ENCODE measurements at regions not wholly inside any gene's neighbourhood (a gene's known extent, or its start where the extent isn't known, plus 50 kb on each side); places are given as distances from the start of the nearest gene placed in this dataset.

DNA sequence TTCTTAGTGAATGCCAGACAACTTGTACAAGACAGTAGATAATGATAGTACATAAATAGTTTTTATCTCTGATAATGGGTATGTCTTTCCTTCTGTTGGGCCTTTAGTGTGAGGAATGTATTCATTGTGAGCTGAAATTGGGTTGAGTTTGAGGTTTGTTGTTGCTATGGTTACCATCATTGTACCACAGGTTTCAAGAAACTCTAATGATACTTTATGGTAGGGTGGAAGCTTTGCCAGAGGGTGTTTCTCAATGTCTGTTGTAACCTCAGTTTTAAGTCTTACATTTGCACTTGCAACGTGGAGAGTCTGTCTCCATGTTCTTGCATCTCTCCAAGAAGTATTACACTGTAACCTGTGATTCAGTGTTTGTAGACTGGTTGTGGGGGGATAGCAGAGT lies 1550.1 kb downstream of the MAT2B start:
- no peak for DNase-seq
- WGBS (ENCODE audit: insufficient coverage, low coverage, low lambda C conversion rate, missing lambda C conversion rate) = 19% methylated on average over 1 of the region's 1 CpG
- Histone ChIP-seq H3K27ac (no peak overlapping the region), H3K4me1 (no peaks in the 10 kb centered on the region), H3K36me3 (no peaks in the 10 kb centered on the region), H3K4me3 (no peak overlapping the region), H3K27me3 (no peaks in the 10 kb centered on the region), H3K9me3 (no peaks in the 10 kb centered on the region)
- ATAC-seq = no peak
- TF ChIP-seq, protein P1, sequence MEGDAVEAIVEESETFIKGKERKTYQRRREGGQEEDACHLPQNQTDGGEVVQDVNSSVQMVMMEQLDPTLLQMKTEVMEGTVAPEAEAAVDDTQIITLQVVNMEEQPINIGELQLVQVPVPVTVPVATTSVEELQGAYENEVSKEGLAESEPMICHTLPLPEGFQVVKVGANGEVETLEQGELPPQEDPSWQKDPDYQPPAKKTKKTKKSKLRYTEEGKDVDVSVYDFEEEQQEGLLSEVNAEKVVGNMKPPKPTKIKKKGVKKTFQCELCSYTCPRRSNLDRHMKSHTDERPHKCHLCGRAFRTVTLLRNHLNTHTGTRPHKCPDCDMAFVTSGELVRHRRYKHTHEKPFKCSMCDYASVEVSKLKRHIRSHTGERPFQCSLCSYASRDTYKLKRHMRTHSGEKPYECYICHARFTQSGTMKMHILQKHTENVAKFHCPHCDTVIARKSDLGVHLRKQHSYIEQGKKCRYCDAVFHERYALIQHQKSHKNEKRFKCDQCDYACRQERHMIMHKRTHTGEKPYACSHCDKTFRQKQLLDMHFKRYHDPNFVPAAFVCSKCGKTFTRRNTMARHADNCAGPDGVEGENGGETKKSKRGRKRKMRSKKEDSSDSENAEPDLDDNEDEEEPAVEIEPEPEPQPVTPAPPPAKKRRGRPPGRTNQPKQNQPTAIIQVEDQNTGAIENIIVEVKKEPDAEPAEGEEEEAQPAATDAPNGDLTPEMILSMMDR (IDR thresholded peaks at IDR 0.05) = no peak
- no peak for TF ChIP-seq POLR2A (IDR thresholded peaks at IDR 0.05)
- intact Hi-C loops (cut with DNase I) = no loop called here

DNA sequence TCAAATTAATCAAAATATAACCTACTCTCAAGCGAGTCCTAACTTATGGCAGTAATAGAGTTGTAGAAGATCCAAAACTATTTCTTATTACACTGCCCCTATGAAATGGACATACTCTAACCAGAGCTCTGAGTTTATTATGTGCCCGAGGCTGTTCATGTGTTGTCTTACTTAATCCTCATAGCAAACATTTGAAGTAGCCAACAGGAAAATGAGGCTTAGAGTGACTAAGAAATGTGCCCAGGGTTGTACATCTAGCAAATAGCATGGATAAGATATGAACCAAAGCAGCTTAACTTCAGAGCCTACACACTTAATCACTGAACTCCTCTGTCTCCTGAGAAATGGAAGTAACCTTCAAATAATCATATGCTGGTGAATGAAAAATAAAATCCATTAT lies 1551.7 kb downstream of the MAT2B start:
- DNase-seq (no peak), ATAC-seq (no peak)
- Histone ChIP-seq H3K27me3 (no peaks in the 10 kb centered on the region), H3K4me1 (no peaks in the 10 kb centered on the region), H3K27ac (no peak overlapping the region), H3K36me3 (no peaks in the 10 kb centered on the region), H3K4me3 (no peak overlapping the region), H3K9me3 (no peaks in the 10 kb centered on the region)
- TF ChIP-seq POLR2A (IDR thresholded peaks at IDR 0.05) = no peak
- TF ChIP-seq, protein P1 (IDR thresholded peaks at IDR 0.05) = no peak
- intact Hi-C loops (cut with DNase I) = no loop called here
- 55% methylated on average over 2 of the region's 2 CpGs for WGBS (ENCODE audit: insufficient coverage, low coverage, low lambda C conversion rate, missing lambda C conversion rate)

DNA sequence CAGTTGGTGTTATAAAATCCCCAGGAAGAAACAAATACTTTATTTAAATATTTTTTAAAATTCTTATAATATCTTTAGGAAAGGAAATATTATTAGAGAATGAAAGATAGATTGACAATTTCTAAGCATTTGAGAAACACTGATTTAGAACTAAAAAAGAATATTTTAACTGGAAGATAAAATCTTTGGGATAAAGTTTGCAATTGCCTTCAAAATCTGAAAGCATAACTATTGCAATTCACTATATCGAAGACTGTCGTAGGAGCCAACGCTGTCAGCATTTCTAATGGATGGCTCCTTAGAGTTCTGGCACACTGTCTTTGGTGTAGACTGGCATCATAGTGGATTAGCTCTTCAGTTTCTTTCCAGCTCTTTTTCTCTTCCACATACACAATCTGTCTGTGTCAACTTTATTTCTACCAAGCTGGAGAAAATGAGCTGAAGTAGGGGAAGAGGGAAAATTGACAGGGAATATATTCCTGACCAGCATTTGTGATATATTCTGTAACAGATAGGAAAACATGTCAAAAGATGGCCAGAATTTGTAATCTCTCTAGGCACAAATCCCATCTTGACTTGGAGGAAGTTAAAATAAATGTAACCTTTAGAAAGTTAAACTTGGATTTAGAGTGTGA lies 1561.4 kb downstream of the MAT2B start:
- TF ChIP-seq, protein P1 (IDR thresholded peaks at IDR 0.05) = no peak
- no peak for TF ChIP-seq POLR2A (IDR thresholded peaks at IDR 0.05)
- no peak for DNase-seq
- intact Hi-C loops (cut with DNase I) = no loop called here

DNA sequence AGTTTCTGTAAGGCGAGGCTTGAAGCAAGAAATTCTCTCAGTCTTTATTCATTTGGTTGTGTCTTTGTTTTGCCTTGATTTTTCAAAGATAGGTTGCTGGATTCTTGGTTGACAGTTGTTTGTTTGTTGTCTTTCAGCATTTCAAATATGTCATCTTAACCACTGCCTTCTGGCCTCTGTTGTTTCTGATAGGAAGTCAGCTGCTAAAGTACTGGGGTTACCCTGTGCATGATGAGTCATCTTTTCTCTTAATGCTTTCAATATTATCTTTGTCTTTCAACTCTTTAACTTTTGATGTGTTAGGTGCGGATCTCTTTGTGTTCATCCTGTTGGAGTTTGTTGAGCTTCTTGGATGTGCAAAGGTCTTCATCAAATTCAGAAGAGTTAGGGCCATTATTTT lies 1571.3 kb downstream of the MAT2B start:
- Histone ChIP-seq H3K4me1 (no peaks in the 10 kb centered on the region), H3K27ac (no peak overlapping the region), H3K4me3 (no peak overlapping the region), H3K27me3 (no peaks in the 10 kb centered on the region), H3K9me3 (no peaks in the 10 kb centered on the region), H3K36me3 (no peaks in the 10 kb centered on the region)
- 25% methylated on average over 2 of the region's 2 CpGs for WGBS (ENCODE audit: insufficient coverage, low coverage, low lambda C conversion rate, missing lambda C conversion rate)
- DNase-seq (no peak), ATAC-seq (no peak)
- TF ChIP-seq, protein P1 (IDR thresholded peaks at IDR 0.05) = no peak
- no peak for TF ChIP-seq POLR2A (IDR thresholded peaks at IDR 0.05)
- intact Hi-C loops (cut with DNase I) = no loop called here

More for the DNA sequence above, 1561.4 kb downstream of the MAT2B start:
- H3K27ac ChIP-seq = no peak overlapping the region
- no peaks in the 10 kb centered on the region for H3K4me1 ChIP-seq
- ATAC-seq = no peak
- H3K27me3 ChIP-seq = no peaks in the 10 kb centered on the region
- no peaks in the 10 kb centered on the region for H3K36me3 ChIP-seq
- 73% methylated on average over 3 of the region's 3 CpGs for WGBS (ENCODE audit: insufficient coverage, low coverage, low lambda C conversion rate, missing lambda C conversion rate)
- H3K9me3 ChIP-seq = no peaks in the 10 kb centered on the region
- no peak overlapping the region for H3K4me3 ChIP-seq

DNA sequence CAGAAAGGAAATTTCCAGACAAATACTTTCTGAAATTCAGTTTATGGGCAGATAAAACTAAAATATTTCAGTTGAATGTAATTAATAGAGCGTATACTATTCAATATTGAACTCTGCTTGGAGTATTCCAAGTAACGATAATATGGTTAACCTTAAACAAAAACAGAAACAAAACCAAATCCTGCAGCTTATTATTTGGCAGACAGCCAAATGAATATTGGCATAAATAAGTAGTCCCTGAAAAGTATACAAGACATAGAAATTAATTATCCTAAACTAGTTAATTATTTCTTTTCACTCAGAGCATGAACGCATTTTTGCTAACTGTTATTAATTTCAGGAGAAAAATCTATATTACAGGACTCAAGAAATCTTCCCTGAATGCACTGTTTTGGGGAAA lies 1574.0 kb downstream of the MAT2B start:
- Histone ChIP-seq H3K27me3 (no peaks in the 10 kb centered on the region), H3K27ac (no peak overlapping the region), H3K36me3 (no peaks in the 10 kb centered on the region), H3K9me3 (no peaks in the 10 kb centered on the region), H3K4me1 (no peaks in the 10 kb centered on the region), H3K4me3 (no peak overlapping the region)
- DNase-seq (no peak), ATAC-seq (no peak)
- intact Hi-C loops (cut with DNase I) = no loop called here
- TF ChIP-seq, protein P1 (IDR thresholded peaks at IDR 0.05) = no peak
- TF ChIP-seq POLR2A (IDR thresholded peaks at IDR 0.05) = no peak
- WGBS (ENCODE audit: insufficient coverage, low coverage, low lambda C conversion rate, missing lambda C conversion rate) = 38% methylated on average over 3 of the region's 3 CpGs
